ENCODE measurements at regions not wholly inside any gene's neighbourhood (a gene's known extent, or its start where the extent isn't known, plus 50 kb on each side); places are given as distances from the start of the nearest gene placed in this dataset.
"Not testable (repeated sequence)": the region's sequence is repeated elsewhere in the genome, so short reads cannot be mapped to it uniquely, and the experiment has no call there.

- H3K4me1 ChIP-seq = no peaks in the 10 kb centered on the region
- no peak overlapping the region for H3K4me3 ChIP-seq
- in situ Hi-C loops (cut with MboI; ENCODE audit: low sequenced_read_pairs) = no loop called here
- no peaks in the 10 kb centered on the region for H3K36me3 ChIP-seq (replicated peaks)
- DNase-seq (ENCODE audit: low spot score in 2 of 2) = no peak
- no peaks in the 10 kb centered on the region for H3K27me3 ChIP-seq (ENCODE audit: low read depth)
- no peaks in the 10 kb centered on the region for H3K9me3 ChIP-seq
Observed at GRCh38 chr1:25012966-25013962, 83.2 kb upstream of the RUNX3 start.

GRCh38 chr1:25011943-25012638 lies 82.0 kb upstream of the RUNX3 start:
- DNase-seq (ENCODE audit: low spot score in 2 of 2) = no peak
- Histone ChIP-seq H3K4me3 (no peak overlapping the region), H3K4me1 (no peaks in the 10 kb centered on the region), H3K36me3 (replicated peaks) (no peaks in the 10 kb centered on the region), H3K27me3 (ENCODE audit: low read depth) (no peaks in the 10 kb centered on the region), H3K9me3 (no peaks in the 10 kb centered on the region)
- in situ Hi-C loops (cut with MboI; ENCODE audit: low sequenced_read_pairs) = no loop called here

- H3K36me3 ChIP-seq (replicated peaks) = no peaks in the 10 kb centered on the region
- no peaks in the 10 kb centered on the region for H3K27me3 ChIP-seq (ENCODE audit: low read depth)
- no peaks in the 10 kb centered on the region for H3K9me3 ChIP-seq
- DNase-seq (ENCODE audit: low spot score in 2 of 2) = no peak
- in situ Hi-C loops (cut with MboI; ENCODE audit: low sequenced_read_pairs) = no loop called here
- no peaks in the 10 kb centered on the region for H3K4me1 ChIP-seq
- no peak overlapping the region for H3K4me3 ChIP-seq
Observed at GRCh38 chr1:25011275-25011674, 81.2 kb upstream of the RUNX3 start.

- in situ Hi-C loops (cut with MboI; ENCODE audit: low sequenced_read_pairs) = no loop called here
- 0 out of 2 replicates have a peak, but pooled peaks cover 5% of the 10 kb centered on the region for H3K27me3 ChIP-seq (ENCODE audit: low read depth)
- H3K4me1 ChIP-seq = no peaks in the 10 kb centered on the region
- no peaks in the 10 kb centered on the region for H3K36me3 ChIP-seq (replicated peaks)
- H3K4me3 ChIP-seq = no peak overlapping the region
- H3K9me3 ChIP-seq = no peaks in the 10 kb centered on the region
- no peak for DNase-seq (ENCODE audit: low spot score in 2 of 2)
Observed at GRCh38 chr1:25009671-25010262, 79.7 kb upstream of the RUNX3 start.

- H3K9me3 ChIP-seq = no peaks in the 10 kb centered on the region
- H3K36me3 ChIP-seq (replicated peaks) = no peaks in the 10 kb centered on the region
- in situ Hi-C loops (cut with MboI; ENCODE audit: low sequenced_read_pairs) = no loop called here
- no peak for DNase-seq (ENCODE audit: low spot score in 2 of 2)
- H3K4me1 ChIP-seq = no peaks in the 10 kb centered on the region
- H3K4me3 ChIP-seq = no peak overlapping the region
- 0 out of 2 replicates have a peak, but pooled peaks cover 5% of the 10 kb centered on the region for H3K27me3 ChIP-seq (ENCODE audit: low read depth)
Observed at GRCh38 chr1:25008192-25008485, 78.1 kb upstream of the RUNX3 start.

- H3K9me3 ChIP-seq; H3K4me3 ChIP-seq; DNase-seq (ENCODE audit: low spot score in 2 of 2); H3K4me1 ChIP-seq; H3K36me3 ChIP-seq (replicated peaks); H3K27me3 ChIP-seq (ENCODE audit: low read depth); in situ Hi-C loops (cut with MboI; ENCODE audit: low sequenced_read_pairs): not testable (repeated sequence)
Observed at GRCh38 chr1:25007390-25008191, 77.5 kb upstream of the RUNX3 start.

- no peaks in the 10 kb centered on the region for H3K9me3 ChIP-seq
- in situ Hi-C loops (cut with MboI; ENCODE audit: low sequenced_read_pairs) = no loop called here
- H3K4me3 ChIP-seq = no peak overlapping the region
- DNase-seq (ENCODE audit: low spot score in 2 of 2) = no peak
- no peaks in the 10 kb centered on the region for H3K4me1 ChIP-seq
- H3K27me3 ChIP-seq (ENCODE audit: low read depth) = 0 out of 2 replicates have a peak, but pooled peaks cover 5% of the 10 kb centered on the region
- H3K36me3 ChIP-seq (replicated peaks) = no peaks in the 10 kb centered on the region
Observed at GRCh38 chr1:25006770-25007169, 76.7 kb upstream of the RUNX3 start.

GRCh38 chr1:25004355-25004754 lies 74.3 kb upstream of the RUNX3 start:
- no peaks in the 10 kb centered on the region for H3K4me1 ChIP-seq
- no peaks in the 10 kb centered on the region for H3K9me3 ChIP-seq
- in situ Hi-C loops (cut with MboI; ENCODE audit: low sequenced_read_pairs) = no loop called here
- H3K36me3 ChIP-seq (replicated peaks) = no peaks in the 10 kb centered on the region
- H3K27me3 ChIP-seq (ENCODE audit: low read depth) = 0 out of 2 replicates have a peak, but pooled peaks cover 5% of the 10 kb centered on the region
- no peak for DNase-seq (ENCODE audit: low spot score in 2 of 2)
- no peak overlapping the region for H3K4me3 ChIP-seq

- Histone ChIP-seq H3K36me3 (replicated peaks) (no peaks in the 10 kb centered on the region), H3K27me3 (ENCODE audit: low read depth) (0 out of 2 replicates have a peak, but pooled peaks cover 5% of the 10 kb centered on the region), H3K9me3 (no peaks in the 10 kb centered on the region), H3K4me1 (no peaks in the 10 kb centered on the region), H3K4me3 (no peak overlapping the region)
- in situ Hi-C loops (cut with MboI; ENCODE audit: low sequenced_read_pairs) = no loop called here
- no peak for DNase-seq (ENCODE audit: low spot score in 2 of 2)
Observed at GRCh38 chr1:25003457-25004190, 73.5 kb upstream of the RUNX3 start.

GRCh38 chr1:25003000-25003399 lies 72.9 kb upstream of the RUNX3 start:
- Histone ChIP-seq H3K4me1 (no peaks in the 10 kb centered on the region), H3K36me3 (replicated peaks) (no peaks in the 10 kb centered on the region), H3K27me3 (ENCODE audit: low read depth) (0 out of 2 replicates have a peak, but pooled peaks cover 5% of the 10 kb centered on the region), H3K9me3 (no peaks in the 10 kb centered on the region), H3K4me3 (no peak overlapping the region)
- in situ Hi-C loops (cut with MboI; ENCODE audit: low sequenced_read_pairs) = no loop called here
- no peak for DNase-seq (ENCODE audit: low spot score in 2 of 2)

- Histone ChIP-seq H3K27me3 (ENCODE audit: low read depth) (0 out of 2 replicates have a peak, but pooled peaks cover 5% of the 10 kb centered on the region), H3K4me1 (no peaks in the 10 kb centered on the region), H3K4me3 (no peak overlapping the region), H3K36me3 (replicated peaks) (no peaks in the 10 kb centered on the region), H3K9me3 (no peaks in the 10 kb centered on the region)
- in situ Hi-C loops (cut with MboI; ENCODE audit: low sequenced_read_pairs) = no loop called here
- DNase-seq (ENCODE audit: low spot score in 2 of 2) = no peak
Observed at GRCh38 chr1:25001125-25001915, 71.2 kb upstream of the RUNX3 start.

GRCh38 chr1:24999906-25000305 lies 69.8 kb upstream of the RUNX3 start:
- Histone ChIP-seq H3K9me3 (no peaks in the 10 kb centered on the region), H3K4me1 (no peaks in the 10 kb centered on the region)
- in situ Hi-C loops (cut with MboI; ENCODE audit: low sequenced_read_pairs) = no loop called here

More at GRCh38 chr1:24999906-25000305, 69.8 kb upstream of the RUNX3 start:
- Histone ChIP-seq H3K36me3 (replicated peaks) (no peaks in the 10 kb centered on the region), H3K4me3 (no peak overlapping the region), H3K27me3 (ENCODE audit: low read depth) (no peaks in the 10 kb centered on the region)
- DNase-seq (ENCODE audit: low spot score in 2 of 2) = no peak

Data from HAP-1 (cell line).